AG09319 (cell line): ENCODE measurements at regions not wholly inside any gene's neighbourhood (a gene's known extent, or its start where the extent isn't known, plus 50 kb on each side); places are given as distances from the start of the nearest gene placed in this dataset.

ENCODE experiments used
- DNase-seq: peaks from one replicate; pipeline ENCODE4 v3.0.0-alpha.2; 2010; ENCODE audit warnings: low read depth; ENCODE audit errors: extremely low read depth
- CTCF ChIP-seq: IDR thresholded peaks from 2 replicates; pipeline ENCODE4 v1.5.1; 2011; ENCODE audit warnings: low read depth, mild to moderate bottlenecking, inconsistent platforms, low read length, moderate library complexity

- DNase-seq, result no peak
- TF ChIP-seq CTCF, result no peak
Observed at GRCh38 chr6:4625557-4625956, 150.6 kb upstream of the CDYL start.

GRCh38 chr6:4624726-4625125 is 151.5 kb upstream of the CDYL start:
- DNase-seq, result no peak
- TF ChIP-seq CTCF, result no peak

- no peak for TF ChIP-seq CTCF
- no peak for DNase-seq
Observed at GRCh38 chr6:4620284-4621151, 155.7 kb upstream of the CDYL start.

GRCh38 chr6:4616311-4616710 is 159.9 kb upstream of the CDYL start:
- no peak for DNase-seq
- no peak for TF ChIP-seq CTCF

GRCh38 chr6:4615891-4616290 is 160.3 kb upstream of the CDYL start:
- no peak for DNase-seq
- no peak for TF ChIP-seq CTCF

GRCh38 chr6:4615231-4615630 is 161.0 kb upstream of the CDYL start:
- no peak for TF ChIP-seq CTCF
- no peak for DNase-seq

- TF ChIP-seq CTCF, result no peak
- no peak for DNase-seq
Observed at GRCh38 chr6:4614637-4615036, 161.6 kb upstream of the CDYL start.
